ENCODE measurements at regions not wholly inside any gene's neighbourhood (a gene's known extent, or its start where the extent isn't known, plus 50 kb on each side); places are given as distances from the start of the nearest gene placed in this dataset.
"Not testable (repeated sequence)": the region's sequence is repeated elsewhere in the genome, so short reads cannot be mapped to it uniquely, and the experiment has no call there.

DNA sequence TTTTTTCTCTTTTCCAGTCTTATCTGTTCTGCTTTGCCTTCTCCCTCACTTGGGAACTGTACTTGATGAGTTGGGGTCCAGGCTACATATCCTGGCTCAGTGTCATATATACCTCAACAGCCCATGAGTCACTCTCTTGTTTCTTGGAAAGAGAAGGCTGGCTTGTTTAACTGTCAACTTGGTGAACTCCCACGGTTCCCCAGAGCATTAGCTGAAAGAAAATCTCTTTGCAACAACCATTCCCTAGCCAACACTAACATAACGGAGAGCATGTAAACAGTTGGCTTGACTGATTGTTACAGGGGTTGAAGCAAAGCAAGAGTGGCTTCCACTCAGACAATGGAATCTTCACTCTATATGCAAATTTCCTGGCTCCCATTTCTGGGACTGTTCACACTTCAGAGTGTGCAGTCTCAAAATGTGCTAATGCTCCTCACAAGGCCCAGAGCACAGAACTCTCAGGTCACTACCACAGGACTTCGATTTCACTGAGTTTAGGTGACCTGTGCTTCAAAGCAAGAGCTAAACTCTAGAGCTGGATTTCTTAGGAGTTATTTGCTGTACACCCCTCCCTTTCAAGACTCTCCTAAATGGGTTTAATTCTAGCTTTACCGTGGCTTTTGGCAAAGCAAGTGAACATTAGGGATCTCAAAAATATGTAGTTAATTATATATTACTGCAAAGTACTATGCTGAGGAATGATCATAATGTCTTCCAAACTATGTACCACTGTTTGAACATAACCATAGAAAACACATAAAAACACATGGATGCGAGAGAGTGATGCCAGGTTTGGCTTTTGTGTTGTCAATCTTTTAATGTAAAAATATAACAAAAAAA, 609.8 kb downstream of the RFPL4B start:
- intact Hi-C loops (cut with DNase I) = no loop called here
- whole genome bisulfite sequencing, 2 donors = 31 to 36% methylated on average over 5 of the region's 5 CpGs
- TF ChIP-seq, protein P1, sequence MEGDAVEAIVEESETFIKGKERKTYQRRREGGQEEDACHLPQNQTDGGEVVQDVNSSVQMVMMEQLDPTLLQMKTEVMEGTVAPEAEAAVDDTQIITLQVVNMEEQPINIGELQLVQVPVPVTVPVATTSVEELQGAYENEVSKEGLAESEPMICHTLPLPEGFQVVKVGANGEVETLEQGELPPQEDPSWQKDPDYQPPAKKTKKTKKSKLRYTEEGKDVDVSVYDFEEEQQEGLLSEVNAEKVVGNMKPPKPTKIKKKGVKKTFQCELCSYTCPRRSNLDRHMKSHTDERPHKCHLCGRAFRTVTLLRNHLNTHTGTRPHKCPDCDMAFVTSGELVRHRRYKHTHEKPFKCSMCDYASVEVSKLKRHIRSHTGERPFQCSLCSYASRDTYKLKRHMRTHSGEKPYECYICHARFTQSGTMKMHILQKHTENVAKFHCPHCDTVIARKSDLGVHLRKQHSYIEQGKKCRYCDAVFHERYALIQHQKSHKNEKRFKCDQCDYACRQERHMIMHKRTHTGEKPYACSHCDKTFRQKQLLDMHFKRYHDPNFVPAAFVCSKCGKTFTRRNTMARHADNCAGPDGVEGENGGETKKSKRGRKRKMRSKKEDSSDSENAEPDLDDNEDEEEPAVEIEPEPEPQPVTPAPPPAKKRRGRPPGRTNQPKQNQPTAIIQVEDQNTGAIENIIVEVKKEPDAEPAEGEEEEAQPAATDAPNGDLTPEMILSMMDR (IDR thresholded peaks at IDR 0.05) = no peak
- H3K4me1 ChIP-seq = peaks cover 0 to 15% (median 8%) of the 10 kb centered on the region in 9 donors
- DNase-seq (peak in 1 of 2 donors; percentile 73), ATAC-seq (peak; percentile 86 to 97 (median 90))
- no peaks in the 10 kb centered on the region for H3K27me3 ChIP-seq
- no peaks in the 10 kb centered on the region for H3K36me3 ChIP-seq
- peaks cover 0 to 20% (median 0%) of the 10 kb centered on the region in 11 donors for H3K9me3 ChIP-seq
- H3K27ac ChIP-seq = peak overlapping the region in 1 of 10 donors; percentile 31
- no peak overlapping the region for H3K4me3 ChIP-seq

DNA sequence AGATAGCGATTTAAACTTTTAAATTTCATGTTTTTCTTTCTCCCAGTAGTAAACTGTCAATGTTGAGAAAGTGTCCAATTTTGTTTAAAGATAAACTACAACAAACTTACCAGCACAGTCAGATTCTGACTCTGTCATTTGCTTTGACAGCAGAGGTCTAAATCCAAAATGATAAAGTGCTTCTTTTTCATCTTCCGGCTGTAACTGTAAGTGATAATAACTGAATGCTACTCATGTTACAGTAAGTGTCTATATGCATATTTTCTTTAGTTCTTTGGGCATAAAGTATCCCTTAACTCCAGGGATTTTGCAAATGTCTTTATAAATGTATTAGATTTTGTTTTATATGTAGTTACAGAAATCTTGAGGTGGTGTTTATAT, 610.4 kb downstream of the RFPL4B start:
- intact Hi-C loops (cut with DNase I) = no loop called here
- Histone ChIP-seq H3K4me3 (no peak overlapping the region), H3K9me3 (peaks cover 0 to 20% (median 0%) of the 10 kb centered on the region in 11 donors), H3K36me3 (no peaks in the 10 kb centered on the region), H3K27ac (no peak overlapping the region), H3K4me1 (peaks cover 0 to 15% (median 8%) of the 10 kb centered on the region in 9 donors), H3K27me3 (no peaks in the 10 kb centered on the region)
- TF ChIP-seq, protein P1 (IDR thresholded peaks at IDR 0.05) = no peak
- DNase-seq (no peak), ATAC-seq (no peak)
- 69 to 72% methylated on average over 2 of the region's 2 CpGs for WGBS, 2 donors

DNA sequence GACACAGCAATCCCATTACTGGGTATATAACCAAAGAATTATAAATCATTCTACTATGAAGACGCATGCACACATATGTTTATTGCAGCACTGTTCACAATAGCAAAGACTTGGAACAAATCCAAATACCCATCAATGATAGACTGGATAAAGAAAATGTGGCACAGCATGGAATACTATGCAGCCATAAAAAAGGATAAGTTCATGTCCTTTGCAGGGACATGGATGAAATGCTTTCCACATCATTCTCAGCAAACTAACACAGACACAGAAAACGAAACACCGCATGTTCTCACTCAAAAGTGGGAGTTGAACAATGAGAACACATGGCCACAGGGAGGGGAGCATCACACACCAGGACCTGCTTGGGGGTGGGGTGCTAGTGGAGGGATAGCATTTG, 613.0 kb downstream of the RFPL4B start:
- H3K36me3 ChIP-seq; intact Hi-C loops (cut with DNase I); H3K4me3 ChIP-seq; DNase-seq; ATAC-seq; H3K27ac ChIP-seq; H3K27me3 ChIP-seq: not testable (repeated sequence)
- H3K4me1 ChIP-seq = peaks cover 0 to 15% (median 8%) of the 10 kb centered on the region in 9 donors
- 96 to 99% methylated on average over 3 of the region's 3 CpGs for WGBS, 2 donors
- peaks cover 0 to 11% (median 0%) of the 10 kb centered on the region in 11 donors for H3K9me3 ChIP-seq

DNA sequence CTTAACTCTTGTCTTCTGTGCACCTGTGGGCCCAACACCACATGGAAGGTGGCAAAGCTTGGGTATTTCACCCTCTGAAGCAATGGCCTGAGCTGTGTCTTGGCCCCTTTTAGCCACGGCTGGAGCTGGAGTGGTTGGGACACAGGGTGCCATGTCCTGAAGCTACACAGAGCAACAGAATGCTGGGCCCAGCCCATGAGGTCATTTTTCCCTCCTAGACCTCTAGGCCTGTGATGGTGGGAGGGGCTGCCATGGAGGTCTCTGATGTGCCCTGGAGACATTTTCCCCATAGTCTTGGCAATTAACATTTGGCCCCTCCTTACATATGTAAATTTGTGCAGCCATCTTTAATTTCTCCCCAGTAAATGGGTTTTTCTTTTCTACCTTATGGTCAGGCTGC, 620.8 kb downstream of the RFPL4B start:
- Histone ChIP-seq H3K36me3 (no peaks in the 10 kb centered on the region), H3K27ac (no peak overlapping the region), H3K27me3 (no peaks in the 10 kb centered on the region), H3K4me1 (no peaks in the 10 kb centered on the region), H3K4me3 (no peak overlapping the region), H3K9me3 (peaks cover 0 to 6% (median 0%) of the 10 kb centered on the region in 11 donors)
- 95 to 100% methylated on average over 1 of the region's 1 CpG for WGBS, 2 donors
- no peak for DNase-seq
- TF ChIP-seq, protein P1 (IDR thresholded peaks at IDR 0.05) = no peak
- ATAC-seq = no peak
- intact Hi-C loops (cut with DNase I) = no loop called here

DNA sequence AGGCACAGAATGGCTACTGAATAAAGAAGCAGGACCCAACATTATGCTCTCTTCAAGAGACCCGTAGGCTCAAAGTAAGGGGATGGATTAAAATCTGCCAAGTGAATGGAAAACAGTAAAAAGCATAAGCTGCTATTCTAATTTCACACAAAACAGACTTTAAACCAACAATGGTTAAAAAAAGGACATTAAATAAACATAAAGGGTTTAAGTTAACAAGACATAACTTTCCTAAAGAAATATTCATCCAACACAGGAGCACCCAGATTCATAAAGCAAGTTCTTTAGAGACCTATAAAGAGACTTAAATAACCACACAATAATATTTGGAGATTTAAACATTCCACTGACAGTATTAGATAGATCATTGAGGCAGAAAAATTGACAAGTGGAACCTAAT, 624.5 kb downstream of the RFPL4B start:
- intact Hi-C loops (cut with DNase I) = no loop called here
- no peak for ATAC-seq
- no peak for DNase-seq
- 92 to 97% methylated on average over 1 of the region's 1 CpG for WGBS, 2 donors
- Histone ChIP-seq H3K4me1 (no peaks in the 10 kb centered on the region), H3K36me3 (no peaks in the 10 kb centered on the region), H3K27me3 (no peaks in the 10 kb centered on the region), H3K4me3 (no peak overlapping the region), H3K9me3 (peaks cover 0 to 13% (median 0%) of the 10 kb centered on the region in 11 donors), H3K27ac (no peak overlapping the region)
- TF ChIP-seq, protein P1 (IDR thresholded peaks at IDR 0.05) = no peak

DNA sequence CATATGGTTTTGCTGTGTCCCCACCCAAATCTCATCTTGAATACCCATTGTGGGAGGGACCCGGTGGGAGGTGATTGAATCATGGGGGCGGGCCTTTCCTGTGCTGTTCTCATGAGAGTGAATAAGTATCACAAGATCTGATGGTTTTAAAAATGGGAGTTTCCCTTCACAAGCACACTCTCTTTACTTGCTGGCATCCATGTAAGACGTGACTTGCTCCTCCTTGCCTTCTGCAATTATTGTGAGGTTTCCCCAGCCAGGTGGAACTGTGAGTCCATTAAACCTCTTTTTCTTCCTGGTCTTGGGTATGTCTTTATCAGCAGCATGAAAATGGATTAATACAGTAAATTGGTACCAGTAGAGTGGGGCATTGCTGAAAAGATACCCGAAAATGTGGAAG, 627.8 kb downstream of the RFPL4B start:
- H3K4me1 ChIP-seq; DNase-seq; H3K27me3 ChIP-seq; H3K27ac ChIP-seq; H3K4me3 ChIP-seq; ATAC-seq; intact Hi-C loops (cut with DNase I); H3K36me3 ChIP-seq: not testable (repeated sequence)
- H3K9me3 ChIP-seq = peaks cover 0 to 14% (median 0%) of the 10 kb centered on the region in 11 donors
- WGBS, 2 donors = 96 to 97% methylated on average over 4 of the region's 4 CpGs

DNA sequence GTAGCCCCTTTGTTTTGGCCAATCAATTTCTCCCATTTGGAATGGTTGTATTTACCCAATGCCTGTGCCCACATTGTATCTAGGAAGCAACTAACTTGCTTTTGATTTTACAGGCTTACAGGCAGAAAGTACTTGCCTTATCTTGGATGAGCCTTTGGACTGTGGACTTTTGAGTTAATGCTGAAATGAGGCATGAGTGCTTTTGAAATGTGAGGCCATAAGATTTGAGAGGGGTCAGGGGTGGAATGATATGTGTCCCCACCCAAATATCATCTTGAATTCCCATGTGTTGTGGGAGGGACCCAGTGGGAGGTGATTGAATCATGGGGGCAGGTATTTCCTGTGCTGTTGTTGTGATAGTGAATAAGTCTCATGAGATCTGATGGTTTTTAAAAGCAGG, 629.4 kb downstream of the RFPL4B start:
- DNase-seq; ATAC-seq; intact Hi-C loops (cut with DNase I); H3K9me3 ChIP-seq; H3K27ac ChIP-seq; H3K27me3 ChIP-seq; H3K4me3 ChIP-seq; H3K36me3 ChIP-seq: not testable (repeated sequence)
- H3K4me1 ChIP-seq = peaks cover 0 to 17% (median 5%) of the 10 kb centered on the region in 9 donors
